Gastrocnemius medialis (tissue), 4 donors: ENCODE measurements at regions not wholly inside any gene's neighbourhood (a gene's known extent, or its start where the extent isn't known, plus 50 kb on each side); places are given as distances from the start of the nearest gene placed in this dataset.

ENCODE experiments used
- POLR2A ChIP-seq, 2 donors: fragments of 450-650 bp; IDR thresholded peaks; one replicate each; pipeline ENCODE4 v1.6.1; 2017; ENCODE audit warnings: antibody characterized with exemption in 2 of 2, mild to moderate bottlenecking in 2 of 2, moderate library complexity in 2 of 2
- TF ChIP-seq, protein P1 (sequence below), 5 experiments: fragments of 450-650 bp in 3 of 5; fragments of 200-600 bp in 2 of 5; sonication (generic) in 2 of 5; IDR thresholded peaks in 4 of 5; conservative IDR thresholded peaks in 1 of 5; 1 replicate in 4 of 5; 2 replicates in 1 of 5; pipeline ENCODE4 v1.5.1; 2016 to 2019; ENCODE audit warnings: antibody characterized with exemption in 5 of 5, mild to moderate bottlenecking in 3 of 5, moderate library complexity in 3 of 5

- TF ChIP-seq, protein P1, sequence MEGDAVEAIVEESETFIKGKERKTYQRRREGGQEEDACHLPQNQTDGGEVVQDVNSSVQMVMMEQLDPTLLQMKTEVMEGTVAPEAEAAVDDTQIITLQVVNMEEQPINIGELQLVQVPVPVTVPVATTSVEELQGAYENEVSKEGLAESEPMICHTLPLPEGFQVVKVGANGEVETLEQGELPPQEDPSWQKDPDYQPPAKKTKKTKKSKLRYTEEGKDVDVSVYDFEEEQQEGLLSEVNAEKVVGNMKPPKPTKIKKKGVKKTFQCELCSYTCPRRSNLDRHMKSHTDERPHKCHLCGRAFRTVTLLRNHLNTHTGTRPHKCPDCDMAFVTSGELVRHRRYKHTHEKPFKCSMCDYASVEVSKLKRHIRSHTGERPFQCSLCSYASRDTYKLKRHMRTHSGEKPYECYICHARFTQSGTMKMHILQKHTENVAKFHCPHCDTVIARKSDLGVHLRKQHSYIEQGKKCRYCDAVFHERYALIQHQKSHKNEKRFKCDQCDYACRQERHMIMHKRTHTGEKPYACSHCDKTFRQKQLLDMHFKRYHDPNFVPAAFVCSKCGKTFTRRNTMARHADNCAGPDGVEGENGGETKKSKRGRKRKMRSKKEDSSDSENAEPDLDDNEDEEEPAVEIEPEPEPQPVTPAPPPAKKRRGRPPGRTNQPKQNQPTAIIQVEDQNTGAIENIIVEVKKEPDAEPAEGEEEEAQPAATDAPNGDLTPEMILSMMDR (IDR thresholded peaks at IDR 0.05 in 4 of 5, conservative IDR thresholded peaks at IDR 0.05 in 1 of 5): no peak
- no peak for TF ChIP-seq POLR2A (IDR thresholded peaks at IDR 0.05)
Measured at GRCh38 chr4:165667969-165668368, 205.1 kb upstream of the TLL1 start.
